ENCODE measurements at regions not wholly inside any gene's neighbourhood (a gene's known extent, or its start where the extent isn't known, plus 50 kb on each side); places are given as distances from the start of the nearest gene placed in this dataset.

- no peak for DNase-seq
Measured at GRCh38 chr12:89895591-89895990, 187.0 kb upstream of the ATP2B1 start.

- no peak for DNase-seq
Measured at GRCh38 chr12:89895101-89895500, 186.5 kb upstream of the ATP2B1 start.

GRCh38 chr12:89893972-89894706 lies 185.5 kb upstream of the ATP2B1 start:
- no peak for DNase-seq

- DNase-seq, result no peak
Measured at GRCh38 chr12:89892436-89892835, 183.8 kb upstream of the ATP2B1 start.

- DNase-seq, result no peak
Measured at GRCh38 chr12:89891933-89892332, 183.3 kb upstream of the ATP2B1 start.

DNA sequence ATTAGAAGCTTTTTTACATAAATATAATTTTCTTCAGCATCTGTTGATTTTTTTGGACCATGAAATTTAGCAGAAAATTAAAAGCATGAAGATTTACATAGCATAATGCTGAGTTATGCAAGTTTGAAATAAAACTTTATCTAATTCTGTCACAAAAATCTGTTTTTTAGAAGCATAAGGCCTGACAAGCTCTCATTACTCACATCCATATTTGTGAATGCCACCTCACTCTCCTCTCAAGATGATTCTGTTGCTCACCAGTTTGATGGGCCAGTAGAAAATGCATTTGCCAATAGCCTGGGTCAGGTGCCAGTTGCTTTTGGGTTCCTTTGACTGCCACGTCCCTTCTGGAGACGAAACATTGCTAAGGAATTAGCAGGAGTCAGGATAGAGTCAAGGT lies 181.5 kb upstream of the ATP2B1 start:
- no peak for DNase-seq

DNA sequence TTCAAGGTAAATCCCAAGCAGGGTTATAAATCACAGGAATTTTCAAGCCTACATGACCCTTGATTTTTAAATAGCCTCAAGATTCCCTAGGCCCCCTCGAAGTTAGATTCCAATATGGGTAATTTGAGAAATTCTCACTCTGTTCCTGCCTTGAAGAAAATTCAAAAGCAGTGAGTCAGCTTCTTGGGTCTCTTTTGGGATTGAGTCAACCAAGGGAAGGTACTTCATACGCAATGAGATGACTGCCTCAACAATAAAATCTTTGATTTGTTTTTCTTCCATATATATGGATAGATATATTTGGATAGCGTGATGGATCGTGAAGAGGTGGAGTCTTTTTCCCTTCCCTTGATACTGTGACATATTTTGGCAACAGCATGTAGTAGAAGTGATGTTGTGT lies 180.4 kb upstream of the ATP2B1 start:
- DNase-seq, result no peak

GRCh38 chr12:89884952-89885351 lies 176.3 kb upstream of the ATP2B1 start:
- DNase-seq, result no peak

- no peak for DNase-seq
Measured at GRCh38 chr12:89884416-89884898, 175.8 kb upstream of the ATP2B1 start.

GRCh38 chr12:89883630-89884389 lies 175.2 kb upstream of the ATP2B1 start:
- no peak for DNase-seq

- DNase-seq, result no peak
Measured at GRCh38 chr12:89882792-89883191, 174.2 kb upstream of the ATP2B1 start.

- DNase-seq, result peak; percentile 72
Measured at GRCh38 chr12:89882050-89882449, 173.4 kb upstream of the ATP2B1 start.

DNA sequence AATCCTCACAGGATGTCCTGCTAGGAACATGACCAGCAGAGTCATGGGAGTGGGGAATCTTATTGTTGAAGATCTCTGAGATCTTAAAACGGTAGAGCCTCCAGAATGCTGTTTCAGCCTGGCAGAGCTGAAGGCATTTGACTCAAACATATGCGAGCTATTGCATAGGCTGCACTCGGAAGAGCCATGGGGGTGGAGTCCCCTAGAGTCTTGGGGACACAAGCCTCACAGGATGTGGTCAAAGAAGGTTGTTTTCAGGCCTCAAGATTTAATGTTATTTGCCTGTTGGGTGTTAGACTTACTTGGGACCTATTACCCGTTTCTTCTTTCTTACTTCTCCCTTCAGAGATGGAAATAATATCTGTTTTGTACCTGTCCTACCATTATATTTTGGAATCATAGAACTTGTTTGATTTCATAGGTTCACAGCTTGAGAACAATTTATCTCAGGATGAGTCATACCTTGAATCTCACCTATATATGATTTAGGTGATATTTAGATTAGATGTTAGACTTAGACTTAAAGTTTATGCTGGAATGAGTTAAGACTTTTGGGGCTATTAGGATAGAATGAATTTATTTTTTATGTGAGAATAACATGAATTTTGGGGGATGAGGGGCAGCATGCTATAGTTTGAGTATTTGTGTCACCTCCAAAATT lies 172.2 kb upstream of the ATP2B1 start:
- peak; percentile 69 for DNase-seq

DNA sequence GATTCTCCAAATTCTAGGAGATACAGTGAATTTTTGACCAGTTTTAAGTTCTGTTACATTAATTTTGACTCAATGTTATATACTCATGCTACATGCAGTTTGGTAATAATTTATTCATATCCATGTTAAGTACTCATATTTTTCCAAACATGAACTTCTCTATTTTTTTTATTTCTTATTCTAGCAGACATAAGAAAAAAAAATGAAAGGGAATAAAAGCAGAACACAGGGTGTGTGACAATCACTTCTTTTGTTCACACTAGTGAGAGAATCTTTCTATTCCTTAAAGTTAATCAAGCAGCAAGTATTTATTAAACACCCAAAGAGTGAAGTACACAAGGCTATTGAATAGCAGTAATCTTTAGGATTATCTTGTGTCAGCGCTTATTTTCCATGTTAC lies 171.1 kb upstream of the ATP2B1 start:
- no peak for DNase-seq

DNA sequence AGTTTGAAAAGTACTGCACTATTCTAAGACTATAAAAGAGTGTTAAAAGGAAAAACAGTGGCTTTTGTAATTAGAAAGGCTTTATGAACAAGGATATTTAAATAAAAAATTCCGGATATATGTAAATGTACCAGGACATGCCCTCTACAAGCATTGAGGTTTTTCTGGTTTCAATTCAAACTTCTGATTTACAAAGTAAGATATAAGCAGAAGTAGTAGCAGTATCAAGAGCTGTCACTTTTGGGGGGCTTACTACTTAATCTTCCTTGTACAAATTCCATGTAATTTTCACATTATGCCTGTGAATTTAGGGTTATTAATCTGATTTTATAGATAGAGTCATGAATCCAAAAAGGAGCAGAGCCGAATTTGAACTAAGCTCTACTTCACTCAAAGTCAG lies 170.3 kb upstream of the ATP2B1 start:
- no peak for DNase-seq

DNA sequence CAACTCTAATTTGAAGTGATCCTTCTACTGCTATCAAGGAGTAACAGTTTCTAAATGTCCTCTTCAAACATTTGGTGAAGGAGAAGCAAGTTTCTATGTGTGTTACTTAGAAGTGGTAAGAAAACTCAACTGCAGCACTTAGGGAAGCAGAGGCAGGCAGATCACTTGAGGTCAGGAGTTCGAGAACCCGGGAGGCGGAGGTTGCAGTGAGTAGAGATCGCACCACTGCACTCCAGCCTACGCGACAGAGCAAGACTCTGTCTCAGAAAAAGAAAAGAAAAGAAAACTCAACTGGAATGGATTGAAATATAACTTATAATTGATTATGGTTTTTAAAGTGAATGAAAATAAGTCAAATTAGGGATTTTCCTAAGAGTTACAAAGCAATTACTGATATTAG lies 169.7 kb upstream of the ATP2B1 start:
- DNase-seq, result no peak

- DNase-seq, result no peak
Measured at GRCh38 chr12:89877671-89878070, 169.0 kb upstream of the ATP2B1 start.

DNA sequence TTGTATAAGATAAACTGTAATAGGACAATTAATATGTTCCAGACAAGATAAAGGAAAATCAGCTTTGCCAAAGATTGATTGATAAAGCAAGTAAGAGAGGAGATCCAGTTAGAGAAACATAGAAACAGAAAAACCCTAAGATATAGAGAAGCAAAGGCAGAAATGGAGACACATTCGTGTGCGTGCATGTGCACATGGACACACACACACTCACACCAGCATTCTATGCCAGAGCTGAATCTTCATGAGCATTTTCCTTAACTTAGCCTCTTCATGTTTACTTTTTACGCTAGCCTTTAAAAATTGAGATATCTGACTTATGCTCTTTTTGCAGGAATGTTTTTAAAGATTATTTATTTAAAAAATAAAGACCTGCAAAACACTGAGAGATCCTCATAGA lies 168.5 kb upstream of the ATP2B1 start:
- DNase-seq, result no peak

DNA sequence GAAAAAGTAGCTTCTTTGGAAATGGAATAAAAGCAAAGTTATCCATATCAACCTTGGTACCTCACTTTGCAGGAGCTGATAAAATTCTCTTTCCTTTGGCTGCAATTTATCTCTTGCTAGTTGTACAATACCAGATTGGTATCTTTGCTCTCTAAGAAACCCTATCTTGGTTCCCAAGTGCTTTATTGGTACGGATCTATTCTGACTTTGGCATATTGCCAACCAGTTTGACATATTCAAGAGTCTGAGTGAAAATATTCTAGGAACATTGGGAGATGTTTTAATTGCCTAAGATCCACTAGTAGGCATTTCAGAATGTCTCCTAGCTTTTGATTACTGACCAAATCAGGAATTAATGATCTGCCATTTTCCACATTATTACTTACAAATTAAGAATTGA lies 167.2 kb upstream of the ATP2B1 start:
- DNase-seq, result no peak

- DNase-seq, result no peak
Measured at GRCh38 chr12:89875225-89875624, 166.6 kb upstream of the ATP2B1 start.

GRCh38 chr12:89874146-89874545 lies 165.5 kb upstream of the ATP2B1 start:
- no peak for DNase-seq

DNA sequence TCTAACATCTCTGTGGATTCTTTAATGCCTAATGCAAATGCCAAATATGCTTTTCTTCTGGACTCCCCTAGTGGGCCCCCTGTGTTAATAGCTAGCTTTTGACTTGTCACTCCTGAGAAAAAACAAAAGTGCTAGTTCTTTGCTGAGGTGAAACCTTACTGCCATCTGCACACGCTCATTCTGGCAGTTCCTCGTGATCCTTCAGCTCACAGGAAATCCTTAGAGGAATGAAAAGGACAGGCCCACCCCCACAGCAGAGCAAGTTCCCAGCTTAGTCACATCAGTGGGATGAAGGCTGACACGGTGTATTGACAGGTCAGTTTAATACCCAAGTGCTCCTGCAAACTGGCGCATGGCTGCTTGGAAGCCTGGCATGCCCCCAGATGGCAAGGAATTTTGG lies 165.1 kb upstream of the ATP2B1 start:
- no peak for DNase-seq

DNA sequence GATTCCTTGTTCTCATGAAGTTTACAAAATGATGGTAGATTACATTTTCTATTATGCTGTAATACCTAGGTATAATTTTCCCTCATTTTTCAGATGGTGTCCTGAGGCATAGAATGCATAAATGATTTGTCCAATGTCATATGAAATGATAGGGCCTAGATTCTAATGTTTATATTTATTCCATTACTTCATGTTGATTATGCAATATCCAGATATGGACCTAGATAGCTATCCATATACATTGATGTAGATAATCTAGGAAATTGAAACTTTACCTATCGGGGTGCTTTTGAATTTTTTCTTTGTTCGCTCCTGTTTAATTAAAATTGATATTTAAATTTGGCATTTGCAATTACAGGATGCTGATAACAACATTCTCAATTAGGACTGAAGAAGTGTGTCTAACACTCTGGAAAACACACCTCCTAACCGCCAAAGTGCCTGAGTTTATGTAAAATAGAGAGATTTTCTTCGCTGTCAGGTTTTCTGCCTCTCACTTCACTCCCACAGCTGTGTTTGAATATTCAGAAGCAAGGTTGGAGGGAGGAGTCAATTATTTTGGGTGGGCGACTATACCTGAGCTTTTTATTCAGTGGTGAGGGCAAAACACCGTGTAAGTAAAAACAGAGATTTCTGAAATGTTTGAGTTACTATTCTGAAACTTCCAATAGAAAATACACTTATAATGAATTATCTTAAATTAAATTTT lies 164.4 kb upstream of the ATP2B1 start:
- DNase-seq, result no peak

Data from activated CD4-positive, alpha-beta T cell treated with anti-CD3 and anti-CD28 coated beads, Interleukin-2, amount 50 U/mL, for 16 hours (primary cell).